HG03565 (cell line): ENCODE measurements at regions not wholly inside any gene's neighbourhood (a gene's known extent, or its start where the extent isn't known, plus 50 kb on each side); places are given as distances from the start of the nearest gene placed in this dataset.

ENCODE experiments used
- ATAC-seq: cut with Tn5 transposase; IDR thresholded peaks from one replicate; pipeline ENCODE4 v1.9.1; 2021; ENCODE audit warnings: mild to moderate bottlenecking, moderate library complexity; ENCODE audit not compliant: unreplicated experiment

DNA sequence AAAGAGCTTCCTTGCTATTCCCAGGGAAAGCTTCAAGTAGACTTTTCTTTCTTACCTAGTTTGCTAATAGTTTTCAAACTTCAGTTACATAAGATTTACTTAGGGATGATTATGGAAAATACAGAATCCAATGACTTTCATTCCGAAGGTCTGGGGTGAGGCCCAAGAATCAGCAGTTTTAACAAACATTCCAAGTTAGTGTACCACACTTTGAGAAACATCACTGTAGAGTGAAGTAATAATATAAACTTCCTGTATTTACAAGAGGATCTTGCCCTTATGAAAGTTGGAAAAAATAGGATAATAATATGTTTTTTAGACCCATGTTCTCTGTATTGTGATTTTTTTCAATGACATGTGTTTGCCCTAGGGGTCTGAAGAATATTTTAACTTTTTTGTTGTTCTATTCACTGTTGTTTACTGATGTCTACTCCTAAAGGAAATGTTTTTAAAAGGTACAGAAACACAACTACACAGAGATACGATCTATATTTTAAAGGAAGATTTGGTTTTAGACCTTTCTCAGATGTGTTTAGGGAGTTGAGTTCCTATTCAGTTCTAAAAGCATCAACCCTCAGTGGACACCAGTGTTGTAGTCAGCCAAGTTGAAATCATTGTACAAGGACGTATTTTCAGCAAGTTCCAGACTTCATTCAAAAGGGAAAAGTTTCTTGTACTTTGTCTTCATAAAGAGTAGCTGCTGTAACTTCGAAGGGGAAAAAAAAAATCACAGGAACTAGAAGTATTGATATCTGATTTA, 295.8 kb upstream of the SLC7A11 start:
- no peak for ATAC-seq

DNA sequence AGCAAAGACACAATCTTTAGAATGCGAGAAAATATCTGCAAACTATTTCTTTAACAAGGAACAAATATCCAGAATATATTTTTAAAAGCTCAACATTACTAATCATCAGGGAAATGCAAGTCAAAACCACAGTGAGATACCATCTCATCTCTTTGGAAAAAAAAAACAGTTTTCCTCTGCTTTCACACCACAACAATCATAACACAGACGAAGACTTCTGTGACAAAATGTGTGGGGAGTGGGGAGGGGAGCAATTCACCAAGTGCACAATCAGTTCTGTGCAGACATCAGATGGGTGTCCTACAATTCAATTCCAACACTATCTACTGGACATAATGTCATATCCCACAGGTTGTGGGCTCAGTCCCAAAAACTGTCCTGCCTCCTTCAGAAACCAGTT, 293.2 kb upstream of the SLC7A11 start:
- no peak for ATAC-seq

DNA sequence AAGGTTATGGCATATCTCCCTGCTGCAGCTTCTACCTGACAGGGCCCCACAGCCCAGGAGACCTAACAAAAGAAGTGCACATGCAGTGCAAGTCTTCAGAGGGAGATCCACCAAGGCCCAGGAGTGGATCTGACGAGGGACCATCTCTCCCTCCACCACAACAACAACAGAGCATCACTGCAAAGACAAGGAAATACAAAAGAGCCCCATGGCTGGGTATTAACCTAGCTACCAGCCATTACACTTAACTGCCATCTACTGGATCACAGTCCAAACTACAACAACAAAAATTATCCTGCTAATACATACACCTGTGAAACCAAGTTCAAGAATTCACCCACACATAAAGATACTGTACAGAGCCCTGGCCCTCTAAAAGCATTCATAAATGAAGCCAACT, 280.2 kb upstream of the SLC7A11 start:
- peak; percentile 81 for ATAC-seq

DNA sequence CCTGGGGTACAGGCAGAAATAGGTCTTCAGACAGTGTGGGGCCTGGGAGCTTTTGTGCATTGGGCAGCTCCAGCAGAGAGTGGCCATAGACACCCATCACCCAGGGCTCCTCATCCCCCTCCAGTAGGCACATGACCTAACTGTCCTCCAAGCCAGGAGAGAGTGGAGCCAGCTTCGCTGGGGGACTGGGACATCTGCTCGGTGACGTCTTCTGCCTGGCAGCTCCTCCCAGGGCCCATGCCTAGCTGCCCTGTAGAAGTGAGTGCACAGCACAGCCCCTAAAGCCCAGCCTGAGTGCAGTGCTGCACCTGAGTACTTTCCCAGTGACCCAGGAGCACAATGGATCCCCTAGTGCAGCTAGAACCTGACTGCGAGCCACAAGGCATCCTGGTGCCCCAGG, 279.7 kb upstream of the SLC7A11 start:
- no peak for ATAC-seq

DNA sequence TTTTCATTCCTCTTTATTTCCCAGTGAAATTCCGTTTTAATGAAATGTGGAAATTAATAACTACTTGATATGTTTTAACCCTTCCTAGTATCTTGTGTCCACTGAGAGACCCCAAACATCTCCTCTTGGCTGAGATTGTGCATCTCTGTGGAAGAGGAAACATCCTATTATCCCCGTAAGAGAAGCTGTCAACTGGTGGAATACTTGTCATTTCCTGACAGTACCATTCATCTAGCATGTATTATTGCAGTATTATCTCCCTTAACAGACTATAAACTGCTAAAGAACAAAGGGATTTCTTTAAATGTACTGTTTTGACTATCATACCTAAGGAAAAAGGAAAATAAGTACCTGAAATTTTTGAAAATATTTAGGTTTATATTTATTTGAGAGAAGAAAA, 277.3 kb upstream of the SLC7A11 start:
- ATAC-seq: no peak

DNA sequence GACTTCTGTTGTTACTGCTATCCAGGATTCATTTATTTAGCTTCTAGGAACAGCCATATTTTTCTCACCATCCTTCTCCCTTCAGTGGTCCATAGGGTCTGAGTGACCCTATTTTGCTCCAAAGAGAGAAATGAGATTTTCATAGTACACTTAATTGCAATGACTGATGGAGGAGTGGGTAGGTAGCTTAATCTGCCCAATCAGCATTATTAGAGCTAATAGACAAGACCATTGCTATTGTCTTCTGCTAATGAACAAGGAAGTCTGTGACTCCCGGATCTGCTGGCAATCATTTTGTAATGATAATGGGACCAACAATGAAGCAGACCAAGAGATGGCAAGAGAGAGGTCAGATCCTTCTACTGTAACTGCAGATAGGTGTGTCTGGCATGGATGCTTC, 271.4 kb upstream of the SLC7A11 start:
- ATAC-seq: no peak

DNA sequence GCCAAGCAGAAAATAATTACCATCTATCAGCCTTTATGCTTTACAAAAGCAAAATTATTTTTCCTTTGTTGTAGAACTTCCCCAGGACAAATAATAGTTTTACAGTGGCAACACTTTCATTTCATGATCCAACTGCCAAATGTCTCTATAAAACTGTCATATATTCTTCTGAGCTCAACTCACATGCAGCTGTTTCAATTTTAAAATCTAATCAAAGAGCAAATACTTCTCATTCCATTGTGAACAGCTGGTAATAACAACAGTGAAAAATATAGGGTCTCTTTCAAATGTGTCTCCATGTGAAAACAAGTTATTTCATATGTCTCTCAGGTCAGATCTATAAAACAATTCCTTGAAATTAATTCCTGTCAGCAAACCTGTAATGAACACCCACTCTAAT, 270.6 kb upstream of the SLC7A11 start:
- no peak for ATAC-seq

DNA sequence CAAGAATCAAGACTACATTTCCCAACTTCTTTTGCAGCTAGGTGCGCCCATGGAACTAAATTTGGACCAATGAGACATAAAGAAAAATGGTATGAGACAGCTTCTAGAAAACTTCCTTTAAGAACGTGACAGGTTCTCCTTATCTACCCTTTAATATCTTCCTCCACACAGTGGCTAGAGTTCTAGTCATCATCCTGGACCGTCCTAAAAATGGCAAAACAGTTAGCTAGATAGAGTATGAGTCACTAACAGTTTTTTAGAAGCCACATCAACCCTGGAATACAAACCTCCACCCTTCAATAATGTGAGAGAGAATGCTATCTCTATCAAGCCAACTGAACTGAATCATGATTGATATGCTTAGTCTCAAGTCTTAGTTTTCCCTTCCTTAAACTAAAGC, 267.9 kb upstream of the SLC7A11 start:
- no peak for ATAC-seq

DNA sequence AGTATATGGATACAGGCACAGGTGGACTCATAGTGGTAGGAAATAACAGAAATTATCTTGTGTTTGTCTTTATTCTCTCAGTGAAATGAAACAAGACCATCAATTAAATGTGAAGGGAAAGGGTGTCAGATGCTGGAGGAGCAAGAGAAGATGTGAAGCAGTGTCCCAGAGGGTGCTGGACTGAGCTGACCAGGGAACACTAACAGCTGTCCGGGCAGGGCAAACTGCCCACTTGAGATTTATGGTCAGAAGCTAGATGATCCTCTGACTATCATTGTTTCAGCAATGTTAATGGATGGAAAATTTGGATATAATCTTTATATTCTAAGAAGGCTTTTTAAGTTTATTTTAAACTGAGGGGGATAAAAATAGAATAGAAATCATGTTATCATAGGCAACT, 267.2 kb upstream of the SLC7A11 start:
- ATAC-seq: no peak

DNA sequence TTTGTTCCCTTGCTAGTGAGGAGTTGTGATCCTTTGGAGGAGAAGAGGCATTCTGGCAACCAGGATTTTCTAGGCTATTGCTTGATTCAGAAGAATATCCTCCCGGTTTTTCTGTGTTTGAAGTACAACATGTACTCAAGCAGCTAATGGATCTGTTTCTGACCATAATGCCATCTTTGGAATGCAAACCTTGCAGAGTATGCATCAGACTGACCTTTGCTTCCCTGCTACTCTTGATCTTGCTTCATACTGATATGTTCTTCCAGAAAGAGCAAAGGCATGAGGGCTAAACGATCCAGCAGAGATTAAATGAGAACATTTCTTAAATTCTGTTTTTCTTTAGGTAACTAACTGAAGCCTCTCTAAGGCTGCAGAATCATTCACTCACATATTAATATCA, 265.4 kb upstream of the SLC7A11 start:
- no peak for ATAC-seq

DNA sequence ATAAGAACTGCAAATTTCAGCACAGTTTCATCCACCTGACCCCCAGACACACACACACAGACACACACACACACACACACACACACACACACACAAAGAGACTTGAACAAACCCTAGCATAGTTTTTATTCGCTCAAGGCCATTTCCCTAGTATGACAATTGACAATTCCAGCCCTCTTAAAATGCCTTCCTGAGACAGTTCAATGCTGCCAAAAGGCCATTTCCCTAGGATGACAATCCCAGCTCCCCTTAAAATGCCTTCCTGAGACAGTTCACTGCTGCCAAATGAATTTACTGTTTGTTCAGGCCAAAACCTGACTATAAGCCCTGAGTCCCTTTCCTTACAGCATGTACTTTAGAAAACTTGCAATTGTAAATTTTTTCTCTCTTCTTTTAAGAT, 259.5 kb upstream of the SLC7A11 start:
- ATAC-seq: no peak

DNA sequence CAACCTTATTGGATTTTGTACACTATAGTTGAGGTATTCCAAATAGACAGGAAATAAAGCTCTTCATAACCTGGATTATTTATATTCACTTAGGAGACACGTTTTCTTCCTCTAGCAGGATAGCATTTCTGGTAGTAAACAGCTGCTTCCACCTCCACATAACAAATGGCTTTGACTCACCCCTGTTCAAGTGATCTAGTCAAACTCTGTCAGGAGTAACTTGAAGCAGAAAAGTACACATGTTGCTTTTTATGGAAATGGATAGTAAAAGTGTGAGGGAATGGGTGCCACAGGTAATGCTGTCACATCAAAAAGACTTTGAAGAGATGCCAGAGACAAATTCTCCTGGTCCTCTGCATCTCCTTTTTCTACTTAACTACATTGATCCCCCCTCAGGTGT, 258.7 kb upstream of the SLC7A11 start:
- no peak for ATAC-seq

DNA sequence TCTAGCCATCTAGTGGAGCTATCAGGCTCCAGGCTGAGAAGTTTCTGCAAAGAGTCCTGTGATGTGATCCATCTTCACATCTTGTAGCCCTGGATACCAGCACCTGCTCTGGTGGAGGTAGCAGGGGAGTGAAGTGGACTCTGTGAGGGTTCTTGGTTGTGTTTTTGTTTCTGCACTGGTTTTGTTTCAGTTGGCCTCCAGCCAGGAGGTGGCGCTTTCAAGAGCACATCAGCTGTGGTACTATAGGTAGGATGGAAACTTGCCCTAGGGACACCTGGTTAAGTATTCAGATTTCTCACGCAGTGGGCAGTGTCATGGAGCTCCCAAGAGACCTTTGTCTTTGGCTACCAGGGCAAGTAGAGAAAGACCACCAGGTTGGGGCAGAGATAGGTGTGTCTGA, 257.5 kb upstream of the SLC7A11 start:
- ATAC-seq: no peak

DNA sequence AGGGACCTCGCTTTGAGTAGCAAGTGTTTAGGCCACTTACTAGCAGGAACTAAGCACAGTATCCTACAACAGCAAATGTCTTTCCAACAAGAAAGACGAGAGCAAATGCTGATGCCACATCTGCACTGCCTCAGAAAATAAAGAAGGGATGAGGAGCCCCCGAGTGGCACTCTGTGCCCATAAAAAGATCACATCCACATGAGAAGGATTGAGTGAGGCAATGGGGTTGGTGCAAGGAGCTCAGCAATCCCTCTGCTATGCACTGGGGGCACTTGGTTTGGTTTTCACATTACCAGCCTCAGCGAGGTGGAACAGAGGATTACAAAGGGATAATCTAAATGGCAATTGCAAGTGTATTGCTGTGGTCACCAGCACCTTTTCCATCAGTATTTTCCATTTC, 252.8 kb upstream of the SLC7A11 start:
- no peak for ATAC-seq

DNA sequence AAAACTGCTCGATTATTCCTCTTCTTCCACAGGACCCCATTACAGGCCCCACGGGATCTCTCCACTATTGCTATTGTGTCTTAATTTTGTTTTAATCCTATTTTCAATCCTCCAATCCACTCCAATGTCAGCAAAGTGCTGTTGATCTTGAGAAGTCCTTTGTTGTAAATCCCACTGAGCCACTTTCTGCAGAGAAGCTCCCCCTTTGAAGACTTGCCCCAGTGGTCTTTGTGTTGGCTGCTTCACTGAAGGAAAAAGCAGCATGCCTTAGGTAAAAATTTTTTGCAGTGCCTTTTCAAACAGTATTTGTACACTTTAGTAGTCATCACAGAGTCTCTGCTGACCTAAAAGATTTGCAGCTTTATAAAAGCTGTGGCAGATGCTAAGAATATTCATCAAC, 252.0 kb upstream of the SLC7A11 start:
- ATAC-seq: no peak

DNA sequence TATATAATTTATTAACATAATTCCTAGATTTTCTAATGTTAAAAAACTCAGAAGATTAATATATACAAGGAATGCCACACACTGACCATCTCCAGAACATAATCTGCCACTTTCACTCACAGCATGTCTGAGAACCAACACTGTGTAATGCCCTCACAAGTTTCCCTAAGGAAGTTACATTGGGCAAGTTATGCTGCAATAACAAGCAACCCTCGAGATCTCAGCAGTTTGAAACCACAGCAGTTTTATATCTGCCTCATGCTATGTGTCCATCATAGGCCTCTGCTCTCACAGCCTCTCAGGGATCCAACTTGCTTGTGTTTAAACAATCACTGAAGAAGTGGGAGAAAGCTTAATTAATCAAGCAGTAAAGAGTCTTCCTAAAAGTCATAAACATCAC, 250.0 kb upstream of the SLC7A11 start:
- ATAC-seq: no peak

DNA sequence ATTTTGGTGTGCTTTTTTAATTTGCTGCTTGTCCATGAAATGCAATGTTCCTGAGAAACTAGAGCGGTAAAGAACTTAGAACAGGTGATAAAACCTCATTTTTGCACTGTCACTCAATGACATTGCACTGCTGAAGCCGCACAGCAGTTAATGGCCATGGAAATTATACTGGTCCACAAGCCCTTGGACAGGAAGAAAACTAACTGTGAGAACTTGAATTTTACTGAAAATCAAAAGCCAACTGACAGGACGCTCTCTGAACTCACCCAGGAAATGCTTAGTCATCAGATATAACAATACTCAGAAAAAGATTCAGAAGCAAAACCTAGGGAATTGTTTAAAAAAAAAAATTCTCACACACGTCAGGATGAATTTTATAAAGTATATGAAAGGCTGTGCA, 246.4 kb upstream of the SLC7A11 start:
- ATAC-seq: no peak

DNA sequence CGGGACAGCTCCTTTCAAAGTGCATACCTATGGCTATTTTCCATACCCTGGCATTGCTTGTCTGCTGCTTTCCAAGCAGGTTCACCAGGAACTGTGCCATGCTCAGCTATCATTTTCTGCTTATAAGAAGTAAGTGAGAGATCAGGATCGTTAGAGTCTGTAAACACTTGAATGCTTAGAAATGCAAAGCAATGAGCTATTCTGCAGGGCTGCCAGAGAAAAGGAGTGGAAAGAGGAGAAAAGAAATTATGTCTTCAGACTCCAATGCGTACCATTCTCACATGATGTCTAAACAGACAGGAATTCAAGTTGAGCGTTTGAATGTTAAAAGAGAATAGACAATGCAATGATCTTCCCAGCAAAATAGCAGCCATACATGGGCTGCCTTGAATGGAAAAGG, 245.5 kb upstream of the SLC7A11 start:
- ATAC-seq: no peak

DNA sequence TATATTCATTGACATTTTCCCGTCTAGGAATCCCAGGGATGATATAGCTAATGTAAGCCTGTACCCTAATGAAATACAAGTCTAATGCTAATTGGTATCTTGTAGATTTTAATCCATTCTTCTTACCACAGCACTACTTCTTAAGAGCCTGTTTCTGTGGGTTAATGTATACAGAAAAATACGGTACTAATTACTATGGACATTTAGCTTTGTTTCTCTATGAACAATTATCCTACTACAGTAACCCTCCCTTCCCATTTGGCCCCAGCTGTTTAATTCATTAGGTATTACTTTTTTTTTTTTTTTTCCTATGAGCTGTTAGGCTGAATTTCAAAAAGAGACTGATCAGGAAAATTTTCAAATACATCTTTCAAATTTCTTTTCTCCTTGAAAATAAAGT, 245.1 kb upstream of the SLC7A11 start:
- no peak for ATAC-seq

DNA sequence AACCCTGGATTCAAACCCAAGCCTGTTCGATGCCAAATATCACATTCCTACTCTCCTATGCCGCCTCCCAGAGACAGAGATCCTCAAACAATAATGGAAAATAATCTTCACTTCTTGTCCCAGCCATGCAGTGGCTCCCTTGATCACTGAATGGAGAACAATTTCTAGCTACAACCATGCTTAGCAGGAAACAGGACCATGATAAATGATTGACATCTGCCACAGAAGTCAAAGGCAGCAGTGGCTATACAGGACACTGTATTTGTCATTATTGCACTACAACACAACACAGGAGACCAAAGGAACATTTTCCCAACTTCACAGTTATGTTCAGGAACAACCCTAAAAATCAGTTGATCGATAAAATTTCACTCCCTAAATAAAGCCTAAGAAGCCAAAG, 243.3 kb upstream of the SLC7A11 start:
- ATAC-seq: no peak

DNA sequence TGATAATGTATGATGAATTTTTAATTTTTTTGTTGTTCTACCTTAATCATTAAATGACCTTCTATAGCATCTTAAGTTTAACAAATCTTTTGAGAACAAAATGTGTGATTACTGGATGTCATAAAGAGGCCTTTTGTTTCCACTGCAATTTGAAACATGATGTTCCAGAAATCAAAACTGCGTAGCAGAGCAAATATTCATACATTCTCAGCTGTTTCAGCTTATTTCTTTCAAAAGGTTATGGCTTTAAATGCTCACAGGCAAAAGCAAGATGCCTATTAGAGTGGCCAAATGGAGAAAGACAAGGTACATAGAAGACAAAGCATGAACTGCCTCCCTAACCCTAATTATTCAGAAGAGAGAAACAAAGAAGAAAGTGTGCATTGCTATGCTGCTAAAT, 233.0 kb upstream of the SLC7A11 start:
- no peak for ATAC-seq

DNA sequence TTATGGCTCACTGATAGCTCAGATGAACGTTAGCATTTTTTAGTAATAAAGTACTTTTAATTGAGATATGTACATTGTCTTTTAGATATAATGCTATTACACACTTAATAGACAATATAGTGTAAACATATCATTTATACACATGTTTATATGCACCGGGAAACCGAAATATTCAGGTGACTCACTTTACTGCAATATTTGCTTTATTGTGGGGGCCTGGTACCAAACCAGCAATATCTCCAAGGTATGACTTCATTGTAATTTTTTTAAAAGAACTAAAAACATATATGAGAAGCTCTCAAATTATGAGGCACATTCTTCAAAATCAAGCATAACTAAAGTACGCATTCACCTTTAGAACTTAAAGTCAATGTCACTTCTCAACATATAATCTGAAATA, 231.2 kb upstream of the SLC7A11 start:
- ATAC-seq: no peak
